Stomach (tissue), 4 donors: ENCODE measurements at regions not wholly inside any gene's neighbourhood (a gene's known extent, or its start where the extent isn't known, plus 50 kb on each side); places are given as distances from the start of the nearest gene placed in this dataset.

Experiments
- EP300 ChIP-seq: sonication (generic); formaldehyde crosslinking; IDR thresholded peaks from one replicate; pipeline ENCODE4 v1.6.1; 2017; ENCODE audit warnings: antibody characterized with exemption
- POLR2AphosphoS5 ChIP-seq, 3 donors: sonication (generic); formaldehyde crosslinking; IDR thresholded peaks; one replicate each; pipeline ENCODE4 v1.6.1; 2016; ENCODE audit warnings: antibody characterized with exemption in 3 of 3
- TF ChIP-seq, protein P1 (sequence below), 7 experiments: fragments of 450-650 bp in 4 of 7; fragments of 200-600 bp in 3 of 7; sonication (generic) in 3 of 7; IDR thresholded peaks; one replicate each; pipeline ENCODE4 v1.5.1; 2016 to 2019; ENCODE audit warnings: antibody characterized with exemption in 7 of 7, control low read depth in 2 of 7, mild to moderate bottlenecking in 1 of 7

GRCh38 chr5:13524936-13525335 is 419.6 kb downstream of the DNAH5 start:
- TF ChIP-seq POLR2AphosphoS5 (IDR thresholded peaks at IDR 0.05) (no peak), EP300 (no peak)
- TF ChIP-seq, protein P1, sequence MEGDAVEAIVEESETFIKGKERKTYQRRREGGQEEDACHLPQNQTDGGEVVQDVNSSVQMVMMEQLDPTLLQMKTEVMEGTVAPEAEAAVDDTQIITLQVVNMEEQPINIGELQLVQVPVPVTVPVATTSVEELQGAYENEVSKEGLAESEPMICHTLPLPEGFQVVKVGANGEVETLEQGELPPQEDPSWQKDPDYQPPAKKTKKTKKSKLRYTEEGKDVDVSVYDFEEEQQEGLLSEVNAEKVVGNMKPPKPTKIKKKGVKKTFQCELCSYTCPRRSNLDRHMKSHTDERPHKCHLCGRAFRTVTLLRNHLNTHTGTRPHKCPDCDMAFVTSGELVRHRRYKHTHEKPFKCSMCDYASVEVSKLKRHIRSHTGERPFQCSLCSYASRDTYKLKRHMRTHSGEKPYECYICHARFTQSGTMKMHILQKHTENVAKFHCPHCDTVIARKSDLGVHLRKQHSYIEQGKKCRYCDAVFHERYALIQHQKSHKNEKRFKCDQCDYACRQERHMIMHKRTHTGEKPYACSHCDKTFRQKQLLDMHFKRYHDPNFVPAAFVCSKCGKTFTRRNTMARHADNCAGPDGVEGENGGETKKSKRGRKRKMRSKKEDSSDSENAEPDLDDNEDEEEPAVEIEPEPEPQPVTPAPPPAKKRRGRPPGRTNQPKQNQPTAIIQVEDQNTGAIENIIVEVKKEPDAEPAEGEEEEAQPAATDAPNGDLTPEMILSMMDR (IDR thresholded peaks at IDR 0.05), result no peak
